Fibroblast of skin of back (primary cell): ENCODE measurements at regions not wholly inside any gene's neighbourhood (a gene's known extent, or its start where the extent isn't known, plus 50 kb on each side); places are given as distances from the start of the nearest gene placed in this dataset.
"Not testable (repeated sequence)": the region's sequence is repeated elsewhere in the genome, so short reads cannot be mapped to it uniquely, and the experiment has no call there.

Experiments used
- DNase-seq: peaks from one replicate; pipeline ENCODE4 v3.0.0-alpha.2; 2013

- DNase-seq, result not testable (repeated sequence)
These were observed 111.4 kb upstream of the METTL9 start for GRCh38 chr16:21487956-21488355.

- not testable (repeated sequence) for DNase-seq
These were observed 100.3 kb upstream of the METTL9 start for GRCh38 chr16:21499046-21499445.

GRCh38 chr16:21501223-21501868 is 98.0 kb upstream of the METTL9 start:
- DNase-seq, result peak; percentile 71

GRCh38 chr16:21501869-21502667 is 97.3 kb upstream of the METTL9 start:
- DNase-seq, result peak; percentile 91

GRCh38 chr16:21503574-21503920 is 95.8 kb upstream of the METTL9 start:
- not testable (repeated sequence) for DNase-seq

GRCh38 chr16:21503941-21504832 is 95.2 kb upstream of the METTL9 start:
- not testable (repeated sequence) for DNase-seq

GRCh38 chr16:21505751-21506520 is 93.4 kb upstream of the METTL9 start:
- DNase-seq, result not testable (repeated sequence)

- DNase-seq, result not testable (repeated sequence)
These were observed 92.4 kb upstream of the METTL9 start for GRCh38 chr16:21506857-21507456.

- not testable (repeated sequence) for DNase-seq
These were observed 91.6 kb upstream of the METTL9 start for GRCh38 chr16:21507631-21508305.

GRCh38 chr16:21508661-21509436 is 90.5 kb upstream of the METTL9 start:
- not testable (repeated sequence) for DNase-seq

- DNase-seq, result not testable (repeated sequence)
These were observed 89.8 kb upstream of the METTL9 start for GRCh38 chr16:21509437-21510086.

GRCh38 chr16:21510869-21511255 is 88.5 kb upstream of the METTL9 start:
- not testable (repeated sequence) for DNase-seq

GRCh38 chr16:21511315-21512210 is 87.8 kb upstream of the METTL9 start:
- DNase-seq, result peak; percentile 71

- DNase-seq, result not testable (repeated sequence)
These were observed 86.8 kb upstream of the METTL9 start for GRCh38 chr16:21512280-21513192.

GRCh38 chr16:21513337-21513741 is 86.0 kb upstream of the METTL9 start:
- DNase-seq, result not testable (repeated sequence)

GRCh38 chr16:21513812-21514473 is 85.4 kb upstream of the METTL9 start:
- not testable (repeated sequence) for DNase-seq

GRCh38 chr16:21514474-21514840 is 84.9 kb upstream of the METTL9 start:
- DNase-seq, result not testable (repeated sequence)
